EL (cell line): ENCODE measurements at regions not wholly inside any gene's neighbourhood (a gene's known extent, or its start where the extent isn't known, plus 50 kb on each side); places are given as distances from the start of the nearest gene placed in this dataset.
"Not testable (repeated sequence)": the region's sequence is repeated elsewhere in the genome, so short reads cannot be mapped to it uniquely, and the experiment has no call there.

Experiments used
- DNase-seq: peaks from one replicate; pipeline ENCODE4 v3.0.0-alpha.2; 2016

DNA sequence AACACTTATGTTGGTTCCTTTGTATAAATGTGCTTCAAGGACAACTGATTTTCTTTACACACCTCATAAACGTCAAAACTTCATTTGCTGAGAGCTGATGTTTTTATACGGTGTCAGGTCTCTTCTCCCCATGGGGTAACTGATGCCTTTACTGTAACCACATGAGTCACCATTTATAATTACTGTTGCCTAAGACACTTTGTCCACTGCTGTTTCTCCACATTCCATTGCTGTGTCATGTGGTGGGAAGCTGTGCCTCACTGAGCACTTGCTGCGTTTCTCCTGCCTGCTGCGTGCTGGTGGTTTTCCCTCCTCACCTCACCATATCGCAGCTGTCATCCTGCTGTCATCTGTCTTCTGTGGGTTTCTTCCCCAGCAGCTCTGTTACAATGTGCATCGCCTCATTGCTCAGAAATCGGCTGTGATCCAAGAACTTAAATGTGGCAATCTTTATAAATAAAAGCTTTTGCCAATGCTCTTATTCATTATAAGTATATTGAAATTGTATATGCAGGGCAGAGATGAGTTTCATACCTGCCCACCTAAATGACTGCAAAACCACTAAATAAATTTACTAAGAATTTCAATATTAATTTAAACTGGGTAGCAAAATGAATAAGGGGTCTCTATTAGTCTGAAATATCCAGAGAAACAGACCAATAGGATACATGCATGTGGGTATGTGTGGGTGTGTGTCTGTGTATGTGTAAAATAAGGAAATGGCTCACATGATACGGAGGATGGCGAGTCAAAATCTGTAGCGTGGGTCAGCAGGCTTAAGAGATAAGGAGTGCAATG is 547.0 kb upstream of the SLITRK5 start:
- DNase-seq = peak; percentile 0

DNA sequence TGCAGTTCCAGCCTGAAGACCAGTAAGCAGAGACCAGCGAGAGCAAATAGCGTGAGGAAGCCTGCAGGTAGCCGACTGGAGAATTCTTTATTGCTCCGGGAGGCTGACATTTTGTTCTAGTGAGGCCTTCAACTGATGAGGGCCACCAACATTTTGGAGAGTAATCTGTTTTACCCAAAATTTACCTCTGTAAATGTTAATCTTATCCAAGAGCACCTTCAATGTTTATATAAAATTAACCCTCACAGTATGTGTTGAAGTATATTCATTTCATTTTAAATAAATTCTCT is 546.4 kb upstream of the SLITRK5 start:
- DNase-seq = no peak

DNA sequence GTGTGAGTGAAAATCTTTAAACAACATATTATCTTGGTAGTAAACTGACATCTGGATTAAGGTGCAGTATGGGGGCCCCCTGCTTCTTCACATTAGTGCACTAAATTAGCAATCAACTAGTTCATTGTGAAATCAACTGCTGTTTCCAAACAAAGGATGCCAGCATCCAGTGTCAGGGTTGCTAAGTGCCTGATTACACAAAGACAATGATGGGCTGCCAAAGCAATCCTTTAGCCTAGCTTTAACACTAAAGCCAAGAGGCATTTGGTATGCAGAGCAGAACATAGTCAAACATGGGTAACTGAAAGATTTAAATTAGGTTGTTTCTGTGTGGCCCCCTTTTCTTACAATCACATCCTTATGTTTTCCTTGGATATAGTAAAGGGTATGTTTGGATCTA is 543.1 kb upstream of the SLITRK5 start:
- no peak for DNase-seq

DNA sequence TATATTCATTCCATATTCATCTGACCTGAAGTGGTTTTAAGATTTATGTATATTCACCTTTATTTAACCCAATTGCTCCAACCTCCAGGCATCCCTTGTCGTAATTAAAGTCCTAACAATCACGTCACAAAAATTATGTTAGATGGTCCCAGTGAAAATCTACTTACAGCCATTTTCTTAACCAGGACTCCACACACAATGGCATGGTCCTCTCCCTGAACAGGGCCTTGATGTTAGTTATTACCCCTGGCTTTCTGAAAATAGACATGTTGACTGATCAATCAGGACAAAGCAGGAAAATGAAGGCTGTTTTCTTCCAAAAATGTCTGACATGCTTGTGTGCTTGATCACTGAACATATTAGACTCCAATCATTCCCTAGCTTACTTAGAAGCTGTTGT is 542.7 kb upstream of the SLITRK5 start:
- no peak for DNase-seq

DNA sequence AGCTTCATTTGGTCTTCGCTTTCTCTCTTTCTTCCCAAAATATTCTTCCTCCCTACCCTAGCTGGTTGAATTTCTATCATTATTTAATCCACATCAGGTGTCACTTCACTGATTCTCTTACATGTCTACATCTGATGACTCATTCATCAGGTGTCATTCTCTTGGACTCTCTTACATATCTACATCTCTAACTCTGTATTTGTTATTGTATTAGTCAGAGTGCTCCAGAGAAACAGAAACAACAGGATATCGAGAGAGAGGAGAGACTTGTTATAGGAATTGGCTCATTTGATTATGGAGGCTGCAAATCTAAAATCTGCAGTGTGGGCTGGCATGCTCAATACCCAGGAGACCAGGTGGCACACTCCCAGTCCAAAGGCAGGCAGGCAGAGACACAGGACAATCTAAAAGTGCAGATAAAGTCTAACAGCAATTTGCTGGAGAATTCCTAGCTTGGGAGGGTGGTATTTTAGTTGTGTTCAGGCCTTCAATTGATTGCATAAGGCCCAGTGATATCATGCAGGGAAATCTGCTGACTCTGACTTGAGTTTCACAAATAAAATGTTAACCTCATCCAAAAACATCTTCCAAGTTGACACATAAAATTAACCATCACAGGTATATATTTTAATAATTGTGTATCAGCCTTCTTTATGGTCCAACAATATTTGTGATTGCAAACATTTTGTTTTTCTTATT is 541.4 kb upstream of the SLITRK5 start:
- no peak for DNase-seq

DNA sequence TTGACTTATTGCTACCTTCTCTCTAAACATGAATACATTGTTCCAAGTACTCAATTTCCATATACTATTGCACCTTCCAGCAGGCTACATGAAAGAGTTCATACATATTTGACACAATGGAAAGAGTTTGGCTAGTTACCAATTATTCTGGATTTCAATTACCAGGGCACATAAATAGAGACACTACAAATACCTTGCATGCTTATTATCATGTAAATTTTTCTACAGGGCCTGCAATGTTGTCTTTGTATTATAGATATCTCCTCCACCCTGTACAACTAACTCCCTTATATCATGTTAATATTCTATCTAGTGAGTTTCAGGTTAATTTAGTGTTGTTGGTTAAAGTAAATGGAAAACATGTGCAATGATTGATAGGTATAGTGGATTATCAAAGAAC is 540.7 kb upstream of the SLITRK5 start:
- no peak for DNase-seq

DNA sequence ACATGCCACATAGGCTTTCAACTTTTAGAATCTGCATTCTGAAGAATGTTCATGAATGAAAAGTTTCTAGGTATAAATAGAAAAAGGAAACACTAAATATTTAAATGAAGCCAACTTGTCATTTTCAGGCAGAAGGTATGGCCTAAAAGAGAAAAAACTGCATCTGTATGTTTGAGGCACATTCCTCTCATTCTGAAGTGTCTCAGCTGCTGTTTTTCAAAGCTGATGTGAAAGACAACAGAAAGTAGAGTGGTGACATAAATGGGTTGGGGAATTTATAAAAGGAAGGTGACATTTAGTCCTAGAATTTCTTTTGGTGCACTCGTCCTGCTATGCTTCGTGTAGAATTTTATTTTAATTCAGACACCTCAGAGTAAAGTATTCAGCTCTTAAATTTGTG is 539.6 kb upstream of the SLITRK5 start:
- no peak for DNase-seq

DNA sequence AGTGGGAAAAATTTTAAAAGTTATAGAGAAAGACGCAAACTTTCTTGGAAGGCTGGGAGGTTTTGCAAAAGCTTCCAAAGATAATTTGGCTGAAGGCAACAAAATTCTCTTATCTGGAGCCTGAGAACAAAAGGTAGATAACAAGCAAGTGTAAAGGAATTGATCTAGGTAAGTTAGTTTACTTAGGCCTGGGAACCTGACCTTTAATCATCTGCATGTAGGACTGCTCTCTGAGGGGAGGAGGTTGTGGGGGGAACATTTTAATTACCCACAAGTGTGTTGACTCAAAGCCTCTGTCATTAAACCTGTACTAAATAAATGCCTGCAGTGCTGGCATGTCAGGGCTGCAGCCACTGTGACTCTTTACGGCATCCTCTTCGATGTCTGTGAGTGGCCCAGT is 532.3 kb upstream of the SLITRK5 start:
- no peak for DNase-seq

DNA sequence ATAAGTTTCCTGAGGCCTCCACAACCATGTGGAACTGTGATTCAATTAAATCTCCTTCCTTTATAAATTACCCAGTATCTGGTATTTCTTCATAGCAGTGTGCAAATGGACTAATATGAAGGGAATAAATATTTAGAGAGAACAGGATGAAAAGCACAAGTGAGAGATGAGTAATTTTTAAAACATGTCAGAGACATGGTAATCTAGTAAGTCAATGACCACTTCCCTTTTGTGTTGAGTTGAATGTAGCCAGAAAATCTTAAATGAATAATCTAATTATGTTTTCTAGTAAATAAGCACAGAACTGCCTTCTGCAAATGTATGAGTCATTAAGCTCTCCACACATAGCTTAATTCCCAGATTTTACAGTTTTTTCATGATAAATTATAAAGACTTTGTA is 524.1 kb upstream of the SLITRK5 start:
- no peak for DNase-seq

DNA sequence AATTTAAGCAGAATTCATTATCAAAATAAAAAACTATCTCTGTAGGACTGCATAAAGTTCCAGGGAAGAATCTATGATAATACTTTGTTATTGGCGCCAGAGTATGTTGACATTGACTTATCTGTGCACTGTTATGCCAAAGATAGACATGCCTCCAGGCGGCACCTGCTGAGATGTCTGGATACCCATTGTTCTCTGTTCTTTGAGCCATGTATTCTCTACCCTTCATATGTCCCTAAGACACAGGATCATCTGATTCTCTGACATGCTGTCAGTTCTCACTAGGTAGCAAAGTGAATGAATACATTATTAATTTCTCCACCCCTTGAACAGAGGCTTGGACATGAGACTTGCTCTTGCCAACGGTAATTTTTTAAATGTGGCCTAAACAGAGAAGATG is 517.8 kb upstream of the SLITRK5 start:
- no peak for DNase-seq

DNA sequence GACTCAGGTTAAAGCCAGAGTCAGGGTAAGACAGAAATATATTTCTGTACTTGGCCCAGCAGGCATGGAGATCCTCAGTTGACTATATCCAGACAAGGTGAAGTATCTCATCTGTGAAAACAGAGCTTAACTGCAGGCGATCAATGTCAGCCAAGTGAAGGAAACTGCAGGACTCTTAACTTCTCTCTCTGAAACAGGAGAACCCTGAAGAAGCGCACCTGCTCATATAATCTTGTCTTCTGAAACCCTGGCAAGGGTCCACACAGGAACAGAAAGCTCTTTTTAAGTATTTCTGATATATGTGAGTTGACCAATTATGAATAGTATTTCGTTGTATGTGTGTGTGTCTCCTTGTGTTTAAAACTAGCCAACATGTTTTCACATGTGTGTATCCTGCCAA is 504.8 kb upstream of the SLITRK5 start:
- no peak for DNase-seq

DNA sequence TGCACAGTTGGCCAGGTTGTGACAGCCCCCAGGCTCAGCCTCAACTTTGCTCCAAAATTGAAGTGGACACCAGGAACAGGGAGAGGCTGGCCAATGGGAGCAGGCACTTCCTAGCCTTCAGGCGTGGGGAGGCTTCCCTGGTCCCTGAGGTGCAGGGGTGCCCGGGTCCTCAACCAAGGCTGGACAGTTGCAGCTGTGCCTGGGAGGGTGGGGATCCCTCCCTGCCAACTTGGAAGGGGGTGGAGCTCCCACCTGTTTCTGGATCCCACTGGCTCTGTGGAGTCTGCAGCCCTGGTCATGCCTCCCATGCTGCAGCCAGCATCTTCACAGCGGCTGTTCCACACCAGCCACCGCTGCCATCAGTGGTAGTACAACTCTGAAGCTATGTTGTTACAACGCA is 502.8 kb upstream of the SLITRK5 start:
- no peak for DNase-seq

DNA sequence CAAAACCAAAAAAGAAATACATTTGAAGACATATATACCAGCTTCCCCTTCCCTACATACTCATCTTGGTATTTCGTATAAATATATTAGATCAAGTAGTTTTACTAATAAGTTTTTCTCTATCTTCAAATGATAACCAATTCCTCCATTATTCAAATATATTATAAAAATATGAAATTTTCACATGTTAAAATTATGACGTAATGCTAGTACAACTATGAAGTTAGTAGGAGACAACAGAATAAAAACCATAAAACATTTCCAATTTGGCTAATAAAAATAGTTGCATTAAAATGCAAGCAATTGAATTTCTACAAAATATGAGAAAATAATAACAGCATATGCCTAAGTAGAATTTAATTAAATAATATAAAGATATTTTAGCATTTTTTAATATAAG is 501.8 kb upstream of the SLITRK5 start:
- no peak for DNase-seq

DNA sequence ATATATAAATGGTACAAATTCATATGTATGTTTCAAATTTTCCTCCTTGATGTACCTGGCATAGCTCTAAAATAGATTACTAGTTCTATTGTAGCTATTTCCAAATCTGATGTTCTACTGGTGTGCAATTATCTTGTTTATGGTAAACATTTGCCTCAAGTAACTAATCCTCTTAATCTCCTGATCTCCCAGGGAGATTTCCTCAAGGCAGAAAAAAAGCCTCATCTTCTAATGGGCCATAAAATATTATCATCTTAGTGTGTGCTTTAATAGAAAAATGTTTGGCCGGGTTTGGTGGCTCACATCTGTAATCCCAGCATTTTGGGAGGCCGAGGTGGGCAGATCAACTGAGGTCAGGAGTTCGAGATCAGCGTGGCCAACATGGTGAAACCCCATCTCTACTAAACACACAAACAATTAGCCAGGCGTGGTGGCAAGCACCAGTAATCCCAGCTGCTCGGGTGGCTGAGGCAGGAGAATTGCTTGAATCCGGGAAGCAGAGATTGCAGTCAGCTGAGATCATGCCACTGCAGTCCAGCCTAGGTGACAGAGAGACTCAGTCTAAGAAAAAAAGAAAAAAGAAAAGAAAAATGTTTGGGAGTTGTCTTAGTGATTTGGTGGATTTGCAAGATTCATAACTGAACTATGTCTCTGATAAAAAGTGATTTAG is 498.9 kb upstream of the SLITRK5 start:
- no peak for DNase-seq

DNA sequence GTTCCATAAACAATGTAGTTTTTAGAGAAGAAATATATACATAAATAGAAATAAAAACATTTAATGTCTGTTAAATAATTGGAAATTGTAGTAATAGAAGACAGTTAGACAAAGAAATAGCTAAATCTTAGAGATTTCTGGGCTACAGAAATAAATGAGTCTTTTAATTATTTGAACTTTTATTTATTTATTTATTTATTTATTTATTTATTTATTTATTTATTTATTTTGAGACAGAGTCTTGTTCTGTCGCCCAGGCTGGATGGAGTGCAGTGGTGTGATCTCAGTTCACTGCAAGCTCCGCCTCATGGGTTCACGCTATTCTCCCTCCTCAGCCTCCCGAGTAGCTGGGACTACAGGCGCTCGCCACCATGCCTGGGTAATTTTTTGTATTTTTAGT is 486.0 kb upstream of the SLITRK5 start:
- not testable (repeated sequence) for DNase-seq

DNA sequence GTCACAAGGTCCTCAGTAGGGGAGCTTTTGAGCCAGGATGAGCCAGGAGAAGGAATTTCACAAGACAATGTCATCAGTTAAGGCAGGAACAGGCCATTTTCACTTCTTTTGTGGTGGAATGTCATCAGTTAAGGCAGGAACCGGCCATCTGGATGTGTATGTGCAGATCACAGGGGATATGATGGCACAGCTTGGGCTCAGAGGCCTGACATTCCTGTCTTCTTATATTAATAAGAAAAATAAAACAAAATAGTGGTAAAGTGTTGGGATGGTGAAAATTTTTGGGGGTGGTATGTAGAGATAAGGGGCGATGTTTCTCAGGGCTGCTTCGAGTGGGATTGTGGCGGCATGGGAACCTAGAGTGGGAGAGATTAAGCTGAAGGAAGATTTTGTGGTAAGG is 484.5 kb upstream of the SLITRK5 start:
- DNase-seq = not testable (repeated sequence)

DNA sequence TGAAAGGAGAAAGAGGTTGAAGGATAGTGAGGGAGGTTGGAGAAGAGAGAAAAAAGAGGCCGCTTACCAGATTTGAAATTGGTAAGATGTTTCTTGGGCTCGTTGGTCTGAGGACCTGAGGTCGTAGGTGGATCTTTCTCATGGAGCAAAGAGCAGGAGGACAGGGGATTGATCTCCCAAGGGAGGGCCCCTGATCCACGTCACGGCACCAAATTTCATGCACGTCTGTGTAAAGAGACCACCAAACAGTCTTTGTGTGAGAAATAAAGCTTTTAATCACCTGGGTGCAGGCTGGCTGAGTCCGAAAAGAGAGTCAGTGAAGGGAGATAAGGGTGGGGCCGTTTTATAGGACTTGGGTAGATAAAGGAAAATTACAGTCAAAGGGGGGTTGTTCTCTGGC is 479.7 kb upstream of the SLITRK5 start:
- not testable (repeated sequence) for DNase-seq

DNA sequence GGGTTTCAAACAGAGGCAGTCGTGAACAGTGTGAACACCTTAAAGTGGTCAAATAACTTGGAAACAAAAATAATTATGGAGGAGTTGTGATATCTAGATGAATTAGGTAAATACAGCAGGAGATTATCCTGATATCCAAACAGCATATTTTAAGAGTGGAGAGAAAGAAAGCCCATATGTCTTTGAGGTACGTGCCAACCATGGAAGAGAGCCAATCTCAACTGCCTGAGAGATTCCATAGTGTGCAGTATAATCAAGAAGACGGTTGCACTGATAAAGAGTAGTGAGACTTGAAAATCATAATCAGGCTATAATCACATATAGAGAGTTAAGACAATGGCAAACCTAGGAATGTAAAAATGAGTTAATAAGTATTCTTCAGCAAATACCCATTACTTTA is 472.8 kb upstream of the SLITRK5 start:
- no peak for DNase-seq

DNA sequence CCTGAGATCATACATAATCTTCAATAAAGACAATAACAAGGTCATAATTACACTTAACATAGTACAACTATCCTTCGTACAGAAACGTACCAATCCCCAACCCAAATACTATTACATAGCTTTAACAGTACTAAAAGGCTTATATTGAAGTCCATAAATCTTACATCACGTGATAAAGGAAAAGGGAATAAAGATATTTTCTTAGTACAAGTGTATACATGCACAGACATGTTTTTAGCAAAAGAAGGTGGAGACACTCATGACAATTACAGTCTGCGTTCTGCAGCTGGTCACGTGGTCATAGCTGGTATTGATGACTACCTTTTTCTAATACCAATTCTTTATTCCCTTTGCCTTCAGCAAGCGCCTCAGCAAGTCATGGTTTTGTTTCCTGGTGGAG is 464.5 kb upstream of the SLITRK5 start:
- no peak for DNase-seq

DNA sequence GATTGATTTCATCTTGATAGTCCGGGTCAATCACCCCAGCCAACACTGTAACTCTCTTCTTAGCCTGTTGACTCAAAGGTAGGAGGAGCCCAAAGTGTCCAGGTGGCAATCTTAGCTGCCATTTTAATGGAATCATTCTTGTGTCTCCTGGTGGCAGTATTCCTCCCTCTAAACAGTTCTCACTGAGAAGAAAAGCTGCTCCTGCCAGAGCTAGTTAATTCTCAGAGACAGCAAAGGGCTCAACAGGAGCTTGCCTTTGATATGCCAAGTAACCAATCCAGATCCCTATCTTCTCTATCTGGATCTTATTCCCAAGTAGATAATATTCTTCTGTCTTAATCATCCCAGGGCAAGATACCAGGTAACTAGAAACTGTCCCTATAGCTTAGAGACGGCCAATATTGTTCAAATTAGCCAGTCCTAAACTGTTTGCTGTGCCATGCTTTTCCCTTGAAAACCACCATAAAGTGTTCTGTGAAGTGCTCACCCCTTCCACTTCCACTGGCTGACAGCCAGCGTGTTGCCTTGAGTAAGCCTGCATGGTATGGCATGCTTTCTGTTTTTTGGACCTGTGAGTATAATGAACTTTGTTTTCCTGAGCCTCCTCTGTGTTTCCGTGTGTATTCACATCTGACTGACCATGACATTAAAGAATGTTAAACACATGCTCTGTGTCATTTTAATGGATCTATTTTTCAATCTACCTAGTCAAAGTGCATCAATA is 463.7 kb upstream of the SLITRK5 start:
- DNase-seq = no peak

DNA sequence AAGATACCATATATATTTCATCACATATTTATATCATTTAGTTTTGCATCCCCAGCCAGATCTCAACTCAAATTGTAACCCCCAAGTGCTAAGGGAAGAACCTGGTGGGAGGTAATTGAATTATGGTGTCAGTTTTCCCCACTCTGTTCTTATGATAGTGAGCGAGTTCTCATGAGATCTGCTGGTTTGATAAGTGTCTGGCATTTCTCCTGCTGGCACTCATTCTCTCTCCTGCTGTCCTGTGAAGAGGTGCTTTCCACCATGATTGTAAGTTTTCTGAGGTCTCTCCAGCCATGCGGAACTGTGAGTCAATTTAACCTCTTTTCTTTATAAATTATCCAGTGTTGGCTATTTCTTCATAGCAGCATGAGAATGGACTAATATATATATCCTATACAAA is 462.5 kb upstream of the SLITRK5 start:
- no peak for DNase-seq

DNA sequence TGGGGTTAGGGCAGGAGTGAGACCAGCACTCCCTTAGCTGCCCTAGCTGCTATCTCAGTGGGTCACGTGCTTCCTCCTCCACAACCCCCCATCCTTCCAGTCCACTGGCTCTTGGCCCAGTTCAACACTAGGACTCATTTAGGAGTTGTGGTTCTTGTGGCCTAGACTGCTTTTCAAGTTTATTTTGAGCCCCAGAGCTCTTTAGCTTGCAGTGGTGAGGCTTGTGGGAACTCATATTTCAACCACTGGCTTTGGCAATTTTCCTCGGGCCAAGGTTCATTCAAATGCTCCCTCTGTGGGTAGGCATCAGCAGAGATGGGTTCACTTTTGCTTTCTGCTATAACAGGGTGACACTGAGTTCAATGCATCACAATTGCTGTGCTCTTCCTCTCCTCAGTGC is 436.2 kb upstream of the SLITRK5 start:
- DNase-seq = no peak

DNA sequence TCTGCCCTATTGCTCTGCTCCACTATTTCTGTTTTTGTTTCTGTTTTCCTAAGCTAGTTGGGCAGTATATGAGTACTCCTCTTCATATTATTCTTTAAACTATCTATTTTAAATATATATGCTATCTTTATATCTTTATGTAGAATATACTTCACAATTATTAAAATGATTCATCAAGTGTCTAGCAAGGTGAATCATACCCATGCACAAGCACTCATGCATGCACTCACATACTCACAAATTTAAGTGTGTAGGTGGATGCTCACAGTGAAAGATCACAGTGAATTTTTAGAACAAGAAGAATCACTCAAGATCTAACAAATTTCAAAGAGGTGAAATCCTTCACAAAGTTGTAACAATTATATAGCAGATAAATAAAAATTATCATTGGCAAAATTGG is 435.6 kb upstream of the SLITRK5 start:
- DNase-seq = no peak
